GM12878 (cell line): ENCODE measurements at regions not wholly inside any gene's neighbourhood (a gene's known extent, or its start where the extent isn't known, plus 50 kb on each side); places are given as distances from the start of the nearest gene placed in this dataset.

Source experiments
- ATAC-seq: fragments of 200-7000 bp; cut with Tn5 transposase; 3 replicates; pipeline ENCODE4 v1.9.1; 2020; ENCODE audit warnings: mild to moderate bottlenecking, moderate library complexity
- BruUV-seq: library from RNA; stranded (reverse); fragments of 400-500 nt; replicated peaks from 2 replicates; lab custom pipeline; 2021; lab: Mats Ljungman, UMichigan
- CTCF ChIA-PET: fragments of 300-600 bp; sonication (Branson Sonifier 250); formaldehyde crosslinking; extraction: SDS; loops from one replicate; lab custom pipeline; 2021; ENCODE audit warnings: inconsistent platforms; lab: Yijun Ruan, JAX
- POLR2A ChIA-PET: fragments of 350-600 bp; formaldehyde crosslinking; extraction: SDS; loops from one replicate; lab custom pipeline; 2021; ENCODE audit warnings: inconsistent platforms; lab: Charles Lee
- RAD21 ChIA-PET: fragments of 300-600 bp; sonication (Branson Sonifier 250); formaldehyde crosslinking; loops from one replicate; lab custom pipeline; 2023; ENCODE audit warnings: antibody characterized with exemption; ENCODE audit not compliant: unreplicated experiment; lab: Charles Lee
- SMC1A ChIA-PET: fragments of 300-600 bp; sonication (Branson Sonifier 250); formaldehyde crosslinking; loops from one replicate; lab custom pipeline; 2023; ENCODE audit not compliant: unreplicated experiment, uncharacterized antibody; lab: Charles Lee
- DNase-seq: peaks from one replicate; pipeline ENCODE4 v3.0.0-alpha.2; 2011; ENCODE audit warnings: low read depth, low spot score
- FAIRE-seq: peaks from 3 replicates; lab custom pipeline; 2011; peaks lifted over from hg19 to GRCh38; lab: Jason Lieb, UNC
- H2AFZ ChIP-seq: 2 replicates; pipeline ENCODE4 v1.6.0; 2011; ENCODE audit warnings: low read depth, low read length, control low read depth; ENCODE audit not compliant: control insufficient read depth
- H3K27ac ChIP-seq: 2 replicates; pipeline ENCODE4 v1.5.1; 2011; ENCODE audit warnings: control low read depth; ENCODE audit not compliant: control insufficient read depth, insufficient read depth
- H3K27me3 ChIP-seq, 2 experiments: replicated peaks in 1 of 2; 2 replicates each; pipeline versions ENCODE4 v1.6.0 to v1.6.1; 2011; ENCODE audit warnings: low read length in 1 of 2; ENCODE audit not compliant: control insufficient read depth in 2 of 2, insufficient read depth in 2 of 2
- H3K36me3 ChIP-seq, 2 experiments: 2 replicates each; pipeline ENCODE4 v1.5.1; 2011; ENCODE audit warnings: low read length in 1 of 2; ENCODE audit not compliant: control insufficient read depth in 2 of 2, insufficient read depth in 2 of 2
- H3K4me1 ChIP-seq: 2 replicates; pipeline ENCODE4 v1.6.1; 2011; ENCODE audit warnings: mild to moderate bottlenecking, low read length, moderate library complexity, mixed read lengths; ENCODE audit not compliant: control insufficient read depth, insufficient read depth
- H3K4me2 ChIP-seq: 2 replicates; pipeline ENCODE4 v1.6.0; 2011; ENCODE audit warnings: control low read depth; ENCODE audit not compliant: control insufficient read depth, insufficient read depth
- H3K4me3 ChIP-seq: fragments of 200-600 bp; sonication (generic); 2 replicates; pipeline ENCODE4 v1.5.1; 2016
- H3K79me2 ChIP-seq: 2 replicates; pipeline ENCODE4 v1.6.0; 2011; ENCODE audit warnings: low read length; ENCODE audit not compliant: control insufficient read depth, insufficient read depth
- H3K9ac ChIP-seq: 2 replicates; pipeline ENCODE4 v1.8.0; 2011; ENCODE audit warnings: low read length, control low read depth, mixed read lengths; ENCODE audit not compliant: control insufficient read depth, insufficient read depth
- H3K9me3 ChIP-seq: replicated peaks from 3 replicates; pipeline ENCODE4 v1.5.1; 2011; ENCODE audit warnings: mild to moderate bottlenecking, low read length; ENCODE audit not compliant: control insufficient read depth, insufficient read depth
- H4K20me1 ChIP-seq: 2 replicates; pipeline ENCODE4 v1.6.0; 2011; ENCODE audit not compliant: control insufficient read depth, insufficient read depth
- FOXM1 ChIP-seq: IDR thresholded peaks from 2 replicates; pipeline ENCODE4 v1.6.1; 2012; ENCODE audit warnings: low read depth, mild to moderate bottlenecking, inconsistent platforms, low read length, moderate library complexity
- JUNB ChIP-seq: IDR thresholded peaks from 2 replicates; pipeline ENCODE4 v1.6.1; 2016; ENCODE audit warnings: antibody characterized with exemption, mild to moderate bottlenecking
- KAT2A ChIP-seq: conservative IDR thresholded peaks from 2 replicates; pipeline ENCODE4 v1.6.1; 2011; ENCODE audit warnings: low read depth, low read length; ENCODE audit not compliant: control insufficient read depth
- SIX5 ChIP-seq: IDR thresholded peaks from 2 replicates; pipeline ENCODE4 v1.6.1; 2011; ENCODE audit warnings: mild to moderate bottlenecking, low read depth, low read length, moderate library complexity; ENCODE audit not compliant: severe bottlenecking
- TCF12 ChIP-seq: IDR thresholded peaks from 2 replicates; pipeline ENCODE4 v1.6.1; 2011; ENCODE audit warnings: low read depth, mild to moderate bottlenecking, low read length
- TCF3 ChIP-seq: IDR thresholded peaks from 2 replicates; pipeline ENCODE4 v1.6.1; 2012; ENCODE audit warnings: low read depth, mild to moderate bottlenecking, low read length, borderline replicate concordance; ENCODE audit not compliant: insufficient read depth
- WGBS: methylation state at CpG from one replicate; pipeline ENCODE4 v1.1.6; 2016; ENCODE audit warnings: low lambda C conversion rate; ENCODE audit not compliant: insufficient replicate concordance, insufficient coverage; ENCODE audit errors: missing lambda C conversion rate; 5-methylcytosine and 5-hydroxymethylcytosine counted together
- in situ Hi-C: fragments of 300-500 bp; cut with MboI; formaldehyde crosslinking; loops from 9 replicates; pipeline ENCODE4 v1.14.3; 2018; ENCODE audit warnings: mixed read lengths
- intact Hi-C: fragments of 100-400 bp; cut with micrococcal nuclease; formaldehyde crosslinking; loops from one replicate; pipeline ENCODE4 v1.14.2; 2022; ENCODE audit not compliant: unreplicated experiment
- TF ChIP-seq, protein P1 (sequence below), 3 experiments: IDR thresholded peaks in 2 of 3; conservative IDR thresholded peaks in 1 of 3; 2 replicates each; pipeline ENCODE4 v1.5.1; 2011; ENCODE audit warnings: low read depth in 3 of 3, low read length in 3 of 3, mild to moderate bottlenecking in 3 of 3, control low read depth in 2 of 3, moderate library complexity in 2 of 3, inconsistent platforms in 1 of 3, mixed read lengths in 1 of 3; ENCODE audit not compliant: control insufficient read depth in 2 of 3, insufficient read depth in 1 of 3; ENCODE audit errors: extremely low read depth in 1 of 3

DNA sequence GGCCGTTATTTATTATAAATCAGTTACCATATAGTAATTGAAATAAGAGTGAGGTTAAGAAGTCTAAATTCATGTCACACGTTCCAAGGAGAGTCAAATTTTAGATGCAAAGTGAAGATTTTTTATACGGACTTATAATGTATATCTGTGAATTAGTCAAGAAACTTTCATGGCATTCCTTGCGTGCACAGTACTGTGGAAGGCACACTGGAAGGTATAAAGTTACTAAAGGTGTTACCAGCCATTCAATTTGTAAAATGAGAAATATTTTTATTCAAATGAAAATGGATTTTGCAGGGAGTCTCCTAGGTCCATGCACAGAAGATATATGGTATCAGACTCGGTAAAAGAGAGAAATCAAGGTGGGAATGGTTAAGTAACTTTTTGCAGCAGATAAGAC is 408.1 kb upstream of the CTNND2 start:
- no peak overlapping the region for H3K27ac ChIP-seq
- DNase-seq = no peak
- ATAC-seq = no peak
- no peaks in the 10 kb centered on the region for H3K9me3 ChIP-seq
- no peaks in the 10 kb centered on the region for H3K36me3 ChIP-seq
- ChIA-PET CTCF (no interaction called here), SMC1A (interaction anchor here (0.9 kb wide), 1 partner anchor 66 kb away, joined by 3 read pairs; no protein-coding TSS in a partner anchor), RAD21 (no interaction called here)
- no peaks in the 10 kb centered on the region for H3K27me3 ChIP-seq
- H3K4me1 ChIP-seq = no peaks in the 10 kb centered on the region
- H3K79me2 ChIP-seq = no peaks in the 10 kb centered on the region
- no TSS peak for BruUV-seq
- no peak for FAIRE-seq
- in situ Hi-C loops = no loop called here
- no peaks in the 10 kb centered on the region for H4K20me1 ChIP-seq
- no peak overlapping the region for H2AFZ ChIP-seq
- H3K9ac ChIP-seq = no peak overlapping the region
- H3K4me3 ChIP-seq = no peak overlapping the region
- no peak overlapping the region for H3K4me2 ChIP-seq
- TF ChIP-seq SIX5 = no peak
- TF ChIP-seq JUNB = no peak
- TF ChIP-seq, protein P1, sequence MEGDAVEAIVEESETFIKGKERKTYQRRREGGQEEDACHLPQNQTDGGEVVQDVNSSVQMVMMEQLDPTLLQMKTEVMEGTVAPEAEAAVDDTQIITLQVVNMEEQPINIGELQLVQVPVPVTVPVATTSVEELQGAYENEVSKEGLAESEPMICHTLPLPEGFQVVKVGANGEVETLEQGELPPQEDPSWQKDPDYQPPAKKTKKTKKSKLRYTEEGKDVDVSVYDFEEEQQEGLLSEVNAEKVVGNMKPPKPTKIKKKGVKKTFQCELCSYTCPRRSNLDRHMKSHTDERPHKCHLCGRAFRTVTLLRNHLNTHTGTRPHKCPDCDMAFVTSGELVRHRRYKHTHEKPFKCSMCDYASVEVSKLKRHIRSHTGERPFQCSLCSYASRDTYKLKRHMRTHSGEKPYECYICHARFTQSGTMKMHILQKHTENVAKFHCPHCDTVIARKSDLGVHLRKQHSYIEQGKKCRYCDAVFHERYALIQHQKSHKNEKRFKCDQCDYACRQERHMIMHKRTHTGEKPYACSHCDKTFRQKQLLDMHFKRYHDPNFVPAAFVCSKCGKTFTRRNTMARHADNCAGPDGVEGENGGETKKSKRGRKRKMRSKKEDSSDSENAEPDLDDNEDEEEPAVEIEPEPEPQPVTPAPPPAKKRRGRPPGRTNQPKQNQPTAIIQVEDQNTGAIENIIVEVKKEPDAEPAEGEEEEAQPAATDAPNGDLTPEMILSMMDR (IDR thresholded peaks at IDR 0.05 in 2 of 3, conservative IDR thresholded peaks at IDR 0.05 in 1 of 3; ENCODE audit: control insufficient read depth in 2 of 3, extremely low read depth in 1 of 3, insufficient read depth in 1 of 3, low read depth in 3 of 3, low read length in 3 of 3) = no peak
- TF ChIP-seq FOXM1 = no peak
- no peak for TF ChIP-seq TCF3
- TF ChIP-seq, all 136 proteins: peak for 0
- POLR2A ChIA-PET = no interaction called here
- intact Hi-C loops = no loop called here
- WGBS = 12% methylated on average over 5 of the region's 5 CpGs

DNA sequence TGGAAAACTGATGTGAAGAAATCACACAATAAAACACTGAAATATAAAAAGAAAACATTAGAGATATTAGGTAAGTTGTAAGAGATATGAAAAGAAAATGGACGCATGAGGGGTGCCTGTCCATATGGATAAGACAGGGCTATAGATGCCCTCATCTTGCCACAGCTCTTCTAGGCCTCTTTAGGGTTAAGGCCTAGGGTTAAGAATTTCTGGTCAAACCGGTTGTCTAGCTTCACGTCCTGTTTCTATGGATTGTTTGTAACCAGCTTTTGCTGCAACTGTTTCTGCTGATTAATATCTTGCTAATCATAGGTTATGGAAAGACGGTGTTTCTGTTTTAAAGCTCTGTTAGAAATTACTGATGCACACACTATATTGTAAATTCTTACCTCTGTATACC is 389.9 kb upstream of the CTNND2 start:
- ChIA-PET SMC1A (no interaction called here), CTCF (no interaction called here), POLR2A (no interaction called here), RAD21 (interaction anchor here (1.5 kb wide), 1 partner anchor 12 kb away, joined by 3 read pairs; no protein-coding TSS in a partner anchor)
- Histone ChIP-seq H3K9ac (no peak overlapping the region), H3K27me3 (no peaks in the 10 kb centered on the region), H3K4me2 (no peak overlapping the region), H3K27ac (no peak overlapping the region), H3K79me2 (no peaks in the 10 kb centered on the region), H3K36me3 (no peaks in the 10 kb centered on the region), H3K4me1 (no peaks in the 10 kb centered on the region), H3K4me3 (no peak overlapping the region), H2AFZ (no peak overlapping the region), H3K9me3 (no peaks in the 10 kb centered on the region), H4K20me1 (no peaks in the 10 kb centered on the region)
- intact Hi-C loops (loop anchor here (5.0 kb wide), 1 partner anchor 1183 kb away; no protein-coding TSS in a partner anchor), in situ Hi-C loops (no loop called here)
- DNase-seq = no peak
- WGBS = 13% methylated on average over 4 of the region's 4 CpGs
- ATAC-seq = no peak
- no peak for FAIRE-seq
- TF ChIP-seq TCF12 = no peak
- no peak for TF ChIP-seq KAT2A
- BruUV-seq = no TSS peak
